ENCODE measurements at regions not wholly inside any gene's neighbourhood (a gene's known extent, or its start where the extent isn't known, plus 50 kb on each side); places are given as distances from the start of the nearest gene placed in this dataset.

DNA sequence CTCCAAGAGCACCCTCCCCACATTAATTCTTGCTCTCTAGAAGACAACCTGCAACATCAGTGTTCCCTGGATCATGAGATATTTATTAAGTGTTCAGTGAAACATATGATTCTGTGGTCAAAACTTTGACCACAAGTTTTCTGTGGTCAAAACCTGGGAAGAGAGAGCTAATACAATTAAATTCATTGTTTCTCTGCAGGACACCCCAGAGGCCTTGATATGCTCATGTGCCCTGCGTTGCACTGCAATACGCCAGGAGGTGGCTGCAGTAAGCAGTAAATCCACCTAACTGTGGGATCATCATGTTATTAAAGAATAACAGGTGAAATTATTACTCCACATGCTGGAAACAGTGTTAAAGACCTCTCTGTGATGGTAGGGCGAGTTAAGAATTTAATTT lies 109.3 kb upstream of the SPDL1 start:
- Mint-ChIP-seq H3K4me3 (no peak overlapping the region), H3K27me3 (peaks cover 0 to 6% of the 10 kb centered on the region in 2 donors), H3K36me3 (no peaks in the 10 kb centered on the region), H3K27ac (no peak overlapping the region), H3K9me3 (peaks cover 16% of the 10 kb centered on the region in 2 donors), H3K4me1 (no peaks in the 10 kb centered on the region)
- no peak for ATAC-seq (replicated peaks)
- DNase-seq: no peak

DNA sequence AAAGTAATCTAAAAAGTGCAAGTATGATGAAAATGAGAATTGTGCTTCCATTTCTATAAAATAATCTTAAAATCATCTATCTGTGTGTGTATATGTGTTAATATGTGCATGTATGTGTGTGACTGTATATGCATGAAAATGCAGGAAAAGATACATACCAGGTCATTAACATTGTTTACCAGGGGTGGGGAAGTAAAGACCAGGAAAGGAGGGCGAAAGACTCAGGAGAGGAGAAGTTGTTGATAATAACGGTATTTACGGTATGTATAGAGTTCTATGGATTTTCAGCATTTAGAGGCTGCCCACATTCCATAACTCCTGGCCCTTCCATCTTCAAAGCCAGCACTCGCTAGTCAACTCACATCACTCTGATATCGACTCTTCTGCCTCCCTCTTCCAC lies 111.0 kb upstream of the SPDL1 start:
- H3K4me3 Mint-ChIP-seq: no peak overlapping the region
- DNase-seq (no peak), ATAC-seq (replicated peaks) (no peak)
- no peaks in the 10 kb centered on the region for H3K4me1 Mint-ChIP-seq
- no peaks in the 10 kb centered on the region for H3K36me3 Mint-ChIP-seq
- peaks cover 10 to 11% of the 10 kb centered on the region in 2 donors for H3K9me3 Mint-ChIP-seq
- peaks cover 0 to 6% of the 10 kb centered on the region in 2 donors for H3K27me3 Mint-ChIP-seq
- H3K27ac Mint-ChIP-seq: no peak overlapping the region

DNA sequence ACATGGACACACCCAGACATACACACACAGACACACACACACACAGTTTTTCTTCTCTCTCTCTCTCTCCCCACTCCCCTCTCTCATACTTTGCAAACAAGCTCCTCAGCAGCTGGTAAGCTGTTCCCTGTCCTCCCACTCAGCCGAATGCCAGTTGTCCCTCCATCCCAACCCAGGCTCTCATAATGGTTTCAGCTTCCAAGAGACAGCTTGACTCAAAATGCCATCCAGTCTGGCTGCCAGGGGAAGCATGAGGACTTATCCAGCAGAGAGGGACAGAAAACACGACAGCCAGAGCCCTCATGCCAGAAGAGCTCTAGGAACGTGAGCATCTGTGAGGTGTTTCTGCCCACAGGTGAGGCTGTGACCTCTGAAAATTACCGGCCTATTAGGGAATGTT lies 112.6 kb upstream of the SPDL1 start:
- Mint-ChIP-seq H3K36me3 (no peaks in the 10 kb centered on the region), H3K4me3 (no peak overlapping the region), H3K27ac (no peak overlapping the region), H3K27me3 (peaks cover 0 to 6% of the 10 kb centered on the region in 2 donors), H3K9me3 (peaks cover 2 to 4% of the 10 kb centered on the region in 2 donors), H3K4me1 (no peaks in the 10 kb centered on the region)
- no peak for DNase-seq
- no peak for ATAC-seq (replicated peaks)

DNA sequence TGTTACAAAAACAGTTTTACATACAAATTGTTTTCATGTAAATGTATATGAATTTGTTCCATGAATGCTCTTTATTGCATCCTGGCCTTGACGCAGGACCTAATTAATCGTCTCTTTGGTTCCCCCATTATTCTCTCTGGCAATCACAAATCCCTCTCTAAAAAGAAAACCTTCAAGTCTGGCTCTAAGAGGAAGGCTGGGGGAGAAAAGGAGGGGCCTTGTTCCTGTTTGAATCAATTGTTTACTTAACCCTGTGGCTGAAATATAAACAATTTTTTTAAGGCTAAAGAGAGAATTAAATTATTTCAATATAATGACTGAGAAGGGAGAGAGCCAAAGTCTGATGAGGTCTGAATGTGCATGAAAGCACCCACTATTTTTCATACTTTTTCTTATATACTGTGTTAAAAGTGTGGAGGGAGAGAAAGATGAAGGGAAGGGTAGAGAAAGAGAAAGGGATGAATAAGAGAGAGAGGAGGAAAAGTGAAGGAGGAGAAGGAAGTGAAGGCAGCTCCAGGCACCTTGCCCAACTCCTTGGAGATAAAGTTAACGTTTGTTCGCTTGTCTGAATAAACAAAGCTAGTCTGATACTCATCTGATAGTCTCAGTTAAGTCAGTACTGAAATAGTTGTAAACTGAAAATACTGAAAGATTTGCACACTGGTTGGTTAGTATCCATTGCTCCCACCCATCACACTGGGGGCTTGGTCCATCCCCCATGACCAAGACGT lies 116.4 kb upstream of the SPDL1 start:
- no peak for DNase-seq
- ATAC-seq (replicated peaks): no peak
- Mint-ChIP-seq H3K4me3 (no peak overlapping the region), H3K4me1 (no peaks in the 10 kb centered on the region), H3K9me3 (no peaks in the 10 kb centered on the region), H3K36me3 (no peaks in the 10 kb centered on the region), H3K27ac (no peak overlapping the region), H3K27me3 (no peaks in the 10 kb centered on the region)

DNA sequence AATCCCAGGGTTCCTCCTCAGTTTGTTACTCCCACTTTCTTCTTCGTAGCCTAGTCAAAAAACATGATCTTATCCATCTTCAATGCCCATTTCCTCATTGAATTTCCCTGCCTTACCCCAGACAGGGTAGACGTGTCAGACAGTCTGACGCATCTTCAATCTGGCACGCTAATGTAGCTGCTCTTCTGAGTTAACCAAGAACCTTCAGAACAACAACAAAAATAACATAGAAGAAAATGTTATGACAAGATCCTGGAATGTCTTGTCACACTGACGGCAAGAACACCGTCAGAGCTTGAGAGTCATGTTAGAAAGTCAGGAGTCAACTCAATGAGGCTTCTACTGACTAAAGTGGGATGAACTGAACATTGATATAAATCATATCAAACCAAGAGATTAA lies 122.7 kb upstream of the SPDL1 start:
- no peaks in the 10 kb centered on the region for H3K36me3 Mint-ChIP-seq
- DNase-seq (no peak), ATAC-seq (replicated peaks) (no peak)
- H3K27ac Mint-ChIP-seq: no peak overlapping the region
- H3K27me3 Mint-ChIP-seq: peaks cover 8 to 18% of the 10 kb centered on the region in 2 donors
- H3K4me3 Mint-ChIP-seq: no peak overlapping the region
- H3K9me3 Mint-ChIP-seq: no peaks in the 10 kb centered on the region
- no peaks in the 10 kb centered on the region for H3K4me1 Mint-ChIP-seq

DNA sequence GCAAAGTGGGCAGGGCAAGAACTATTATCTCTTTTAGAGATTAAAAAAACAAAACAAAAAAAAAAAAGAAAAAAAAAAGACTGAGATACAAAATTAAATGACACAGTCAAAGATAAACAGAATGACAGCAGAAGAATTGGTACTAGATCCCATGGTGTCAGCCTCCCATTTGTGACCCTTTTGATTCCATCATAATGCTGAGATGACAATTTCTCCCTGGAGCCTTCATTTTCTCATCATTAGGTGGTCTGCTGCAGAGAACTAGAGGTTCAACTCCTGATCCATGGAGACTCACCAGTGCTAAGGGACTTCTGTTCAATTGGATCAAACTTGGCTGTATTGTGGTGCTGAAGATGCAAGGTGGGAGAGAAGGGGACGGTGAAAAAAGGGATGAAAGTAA lies 123.5 kb upstream of the SPDL1 start:
- no peak for DNase-seq
- H3K9me3 Mint-ChIP-seq: no peaks in the 10 kb centered on the region
- H3K27me3 Mint-ChIP-seq: peaks cover 8 to 18% of the 10 kb centered on the region in 2 donors
- no peak overlapping the region for H3K4me3 Mint-ChIP-seq
- no peaks in the 10 kb centered on the region for H3K4me1 Mint-ChIP-seq
- ATAC-seq (replicated peaks): no peak
- H3K36me3 Mint-ChIP-seq: no peaks in the 10 kb centered on the region
- H3K27ac Mint-ChIP-seq: no peak overlapping the region

DNA sequence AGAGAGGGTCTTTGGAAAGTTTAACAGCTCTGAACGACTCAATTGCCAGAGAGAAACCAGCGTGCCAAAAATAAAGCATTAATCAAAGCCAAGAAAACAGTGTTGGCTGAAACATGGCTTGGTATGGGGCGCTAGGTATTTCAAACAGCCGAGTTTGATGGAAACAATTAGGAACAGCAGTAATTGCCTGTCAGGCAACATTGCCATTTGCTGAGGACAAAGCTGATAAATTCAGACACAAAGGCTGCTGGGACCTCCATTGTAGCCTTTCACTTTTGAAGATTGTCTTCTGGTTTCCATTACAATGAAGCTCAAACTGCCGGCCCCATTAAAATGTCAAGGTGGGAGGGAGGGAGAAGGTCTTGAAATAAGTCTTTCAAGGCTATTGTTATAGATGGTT lies 125.4 kb upstream of the SPDL1 start:
- DNase-seq (no peak), ATAC-seq (replicated peaks) (no peak)
- Mint-ChIP-seq H3K27me3 (peaks cover 8 to 18% of the 10 kb centered on the region in 2 donors), H3K36me3 (no peaks in the 10 kb centered on the region), H3K4me3 (no peak overlapping the region), H3K4me1 (no peaks in the 10 kb centered on the region), H3K27ac (no peak overlapping the region), H3K9me3 (no peaks in the 10 kb centered on the region)

DNA sequence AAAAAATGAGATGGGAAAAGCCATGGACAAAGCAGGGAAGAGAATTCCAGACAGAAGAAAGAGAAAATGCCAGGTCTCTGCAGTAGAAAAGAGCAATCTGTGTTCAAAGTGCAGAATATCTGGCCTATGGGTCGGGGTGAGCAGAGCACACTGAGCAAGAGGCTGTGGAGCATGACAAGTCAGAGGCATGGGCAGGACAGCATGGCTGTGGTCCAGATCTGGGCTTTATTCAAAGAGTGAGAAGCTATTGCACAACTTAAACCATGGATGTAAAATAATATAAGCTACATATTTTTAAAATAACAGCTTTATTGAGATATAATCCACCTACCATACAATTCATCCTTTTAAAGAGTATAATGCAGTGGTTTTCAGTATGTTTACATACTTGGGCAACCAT lies 133.1 kb upstream of the SPDL1 start:
- H3K4me1 Mint-ChIP-seq: no peaks in the 10 kb centered on the region
- ATAC-seq (replicated peaks): no peak

DNA sequence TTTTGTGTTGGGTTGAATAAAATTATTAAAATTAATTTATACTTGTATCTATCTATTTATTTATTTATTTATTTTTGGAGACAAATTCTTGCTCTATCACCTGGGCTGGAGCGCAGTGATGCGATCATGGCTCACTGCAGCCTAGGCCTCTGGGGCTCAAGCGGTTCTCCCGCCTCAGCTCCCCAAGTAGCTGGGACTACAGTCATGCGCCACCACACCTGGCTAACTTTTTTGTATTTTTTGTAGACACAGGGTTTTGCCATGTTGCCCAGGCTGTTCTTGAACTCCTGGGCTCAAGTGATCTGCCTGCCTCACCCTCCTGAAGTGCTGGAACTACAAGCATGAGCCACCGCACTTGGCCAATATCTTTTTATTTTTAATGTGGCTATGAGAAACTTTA lies 134.7 kb upstream of the SPDL1 start:
- Mint-ChIP-seq H3K36me3 (no peaks in the 10 kb centered on the region), H3K4me3 (no peak overlapping the region), H3K27me3 (no peaks in the 10 kb centered on the region), H3K9me3 (no peaks in the 10 kb centered on the region), H3K4me1 (no peaks in the 10 kb centered on the region), H3K27ac (no peak overlapping the region)
- no peak for DNase-seq
- no peak for ATAC-seq (replicated peaks)

More for the DNA sequence above, 133.1 kb upstream of the SPDL1 start:
- Mint-ChIP-seq H3K4me3 (no peak overlapping the region), H3K27me3 (no peaks in the 10 kb centered on the region), H3K9me3 (no peaks in the 10 kb centered on the region), H3K36me3 (no peaks in the 10 kb centered on the region), H3K27ac (no peak overlapping the region)
- no peak for DNase-seq

DNA sequence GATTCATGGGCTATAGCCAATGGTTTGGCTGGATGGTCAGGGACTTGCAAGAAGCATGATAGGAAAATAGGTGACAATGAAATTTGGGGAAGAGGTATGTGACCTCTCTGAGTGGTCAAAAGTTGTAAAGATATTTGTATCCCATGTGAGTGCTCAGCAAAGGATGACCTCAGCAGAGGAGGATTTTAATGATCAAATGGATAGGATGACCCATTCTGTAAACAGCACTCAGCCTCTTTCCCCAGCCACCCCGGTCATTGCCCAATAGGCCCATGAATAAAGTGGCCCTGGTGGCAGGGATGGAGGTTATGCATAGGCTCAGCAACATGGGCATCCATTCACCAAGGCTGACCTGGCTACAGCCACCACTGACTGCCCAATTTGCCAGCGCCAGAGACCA lies 138.4 kb upstream of the SPDL1 start:
- Mint-ChIP-seq H3K27ac (no peak overlapping the region), H3K27me3 (peaks cover 0 to 3% of the 10 kb centered on the region in 2 donors), H3K4me3 (no peak overlapping the region), H3K4me1 (no peaks in the 10 kb centered on the region), H3K9me3 (no peaks in the 10 kb centered on the region), H3K36me3 (no peaks in the 10 kb centered on the region)
- ATAC-seq (replicated peaks): no peak
- DNase-seq: no peak

DNA sequence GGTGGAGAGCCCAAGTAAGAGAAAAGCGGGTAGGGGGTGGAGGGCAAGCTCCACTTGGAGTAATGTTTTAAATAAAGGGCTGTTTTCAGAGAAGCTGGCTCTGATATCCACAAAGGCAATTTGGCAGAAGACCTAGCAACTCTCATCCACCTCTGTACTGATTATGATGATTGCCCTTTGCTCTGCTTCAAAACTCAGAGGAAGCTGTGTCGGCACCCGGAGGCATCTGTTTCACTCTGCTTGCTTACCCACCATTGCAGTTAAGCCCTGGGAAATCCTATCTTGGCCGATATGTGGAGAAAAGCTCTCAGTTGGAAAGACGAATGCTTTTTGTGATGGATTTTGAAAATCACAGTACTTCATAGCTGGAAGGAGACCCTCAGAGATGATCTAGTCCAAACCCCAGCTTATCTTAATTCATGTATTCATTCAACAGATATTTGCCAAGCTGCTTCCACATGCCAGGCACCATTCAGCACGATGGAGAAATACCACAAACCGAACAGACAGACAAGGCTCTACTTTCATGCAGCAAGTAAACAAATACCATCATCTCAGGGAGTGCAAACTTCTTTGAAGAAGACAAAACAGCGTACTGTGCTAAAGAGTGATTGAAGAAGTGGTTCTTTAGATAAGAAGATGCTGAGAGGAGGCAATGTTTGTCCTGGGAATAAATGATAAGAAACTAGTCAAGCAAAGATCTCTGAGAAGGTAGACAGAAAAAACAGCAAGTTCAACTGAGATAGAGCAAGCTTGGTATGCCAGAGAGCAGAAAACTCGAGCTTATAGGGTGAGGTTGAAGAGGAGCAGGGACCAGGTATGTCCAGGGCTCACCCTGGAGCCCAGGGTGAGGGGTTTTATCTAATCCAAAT lies 140.4 kb upstream of the SPDL1 start:
- no peak for DNase-seq
- no peak for ATAC-seq (replicated peaks)
- Mint-ChIP-seq H3K36me3 (no peaks in the 10 kb centered on the region), H3K4me1 (no peaks in the 10 kb centered on the region), H3K4me3 (no peak overlapping the region), H3K27me3 (peaks cover 0 to 3% of the 10 kb centered on the region in 2 donors), H3K9me3 (no peaks in the 10 kb centered on the region), H3K27ac (no peak overlapping the region)

DNA sequence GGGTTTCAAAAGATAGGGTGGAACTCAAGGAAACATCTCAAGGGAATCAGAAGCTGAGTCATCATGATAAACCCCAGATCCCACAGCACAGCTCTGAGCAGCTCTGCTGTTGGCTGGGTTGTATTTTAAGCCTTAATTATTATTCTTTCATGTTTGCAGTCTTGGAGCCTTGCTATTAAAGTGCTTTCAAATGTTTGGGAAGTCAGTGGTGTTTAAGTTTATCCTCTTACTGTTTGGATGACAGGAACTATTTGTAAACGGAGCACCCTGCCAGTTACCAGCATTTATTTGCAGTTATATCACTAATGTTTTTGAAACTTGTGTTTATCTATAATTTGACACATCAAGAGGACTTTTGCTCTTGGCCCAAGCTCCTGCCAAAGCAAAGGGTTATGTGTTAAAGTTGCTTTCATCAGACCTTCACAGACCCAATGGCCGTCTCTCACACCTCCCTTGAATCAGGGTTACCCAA lies 141.1 kb upstream of the SPDL1 start:
- Mint-ChIP-seq H3K27me3 (peaks cover 0 to 7% of the 10 kb centered on the region in 2 donors), H3K36me3 (no peaks in the 10 kb centered on the region), H3K9me3 (no peaks in the 10 kb centered on the region), H3K4me3 (no peak overlapping the region), H3K27ac (no peak overlapping the region), H3K4me1 (no peaks in the 10 kb centered on the region)
- ATAC-seq (replicated peaks): no peak
- DNase-seq: no peak

DNA sequence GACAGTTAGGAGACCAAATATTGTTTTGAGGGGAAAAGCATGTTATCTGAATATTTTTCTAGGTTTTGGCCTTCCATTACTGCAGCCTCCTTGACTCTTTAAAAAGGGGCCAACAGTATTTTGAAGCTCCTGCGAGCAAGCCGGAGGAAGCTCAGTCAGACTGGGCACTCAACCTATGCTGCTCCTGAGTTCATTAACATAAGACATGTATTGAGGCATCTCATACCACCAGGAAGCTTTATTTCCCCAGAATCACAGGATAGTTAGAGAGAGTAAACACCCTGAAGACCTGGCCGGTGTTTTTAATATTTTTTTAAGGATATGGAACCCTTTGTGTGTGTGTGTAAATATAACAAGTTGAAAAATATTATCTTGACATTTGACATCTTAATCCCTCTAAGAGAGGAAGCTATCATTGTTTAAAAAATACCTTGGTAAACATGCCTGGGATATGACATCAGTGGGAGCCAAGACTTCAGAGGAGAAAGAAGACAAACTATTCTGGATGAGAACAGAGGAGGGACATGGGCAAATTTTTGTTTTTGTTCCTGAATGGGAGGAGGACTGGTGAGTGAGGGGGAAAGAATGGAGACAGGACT lies 139.3 kb upstream of the SLIT3 start:
- no peak overlapping the region for H3K4me3 Mint-ChIP-seq
- no peak overlapping the region for H3K27ac Mint-ChIP-seq
- DNase-seq: no peak
- peaks cover 0 to 8% of the 10 kb centered on the region in 2 donors for H3K27me3 Mint-ChIP-seq
- H3K4me1 Mint-ChIP-seq: no peaks in the 10 kb centered on the region
- no peaks in the 10 kb centered on the region for H3K9me3 Mint-ChIP-seq
- H3K36me3 Mint-ChIP-seq: no peaks in the 10 kb centered on the region
- ATAC-seq (replicated peaks): no peak

DNA sequence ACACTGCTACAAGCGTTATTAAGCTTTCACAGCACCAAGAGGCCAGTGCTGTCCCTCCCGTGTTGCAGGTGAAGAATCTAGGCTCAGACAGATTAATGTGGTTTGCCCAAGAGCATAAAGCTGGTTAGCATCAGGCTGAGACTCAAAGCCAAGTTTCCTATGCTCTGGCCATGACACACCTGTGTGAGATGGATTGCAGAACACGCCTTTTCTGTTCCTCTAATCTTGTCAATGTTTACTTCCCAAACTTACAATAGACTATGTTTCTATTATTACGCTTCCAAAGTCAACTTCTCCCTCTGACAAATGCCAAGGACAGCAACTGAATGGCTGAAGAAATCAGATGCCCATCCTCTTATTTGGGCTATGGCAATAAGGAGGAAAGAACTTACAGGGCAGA lies 138.4 kb upstream of the SLIT3 start:
- H3K27ac Mint-ChIP-seq: no peak overlapping the region
- no peaks in the 10 kb centered on the region for H3K9me3 Mint-ChIP-seq
- H3K27me3 Mint-ChIP-seq: peaks cover 0 to 8% of the 10 kb centered on the region in 2 donors
- no peaks in the 10 kb centered on the region for H3K4me1 Mint-ChIP-seq
- no peak for DNase-seq
- no peak overlapping the region for H3K4me3 Mint-ChIP-seq
- H3K36me3 Mint-ChIP-seq: no peaks in the 10 kb centered on the region
- ATAC-seq (replicated peaks): no peak
